GM10266 (cell line): ENCODE measurements at regions not wholly inside any gene's neighbourhood (a gene's known extent, or its start where the extent isn't known, plus 50 kb on each side); places are given as distances from the start of the nearest gene placed in this dataset.

Experiments
- DNase-seq: peaks from one replicate; pipeline ENCODE4 v3.0.0; 2012; ENCODE audit errors: extremely low spot score
- CTCF ChIP-seq: IDR thresholded peaks from 2 replicates; pipeline ENCODE4 v1.5.1; 2012; ENCODE audit warnings: mild to moderate bottlenecking, low read depth; ENCODE audit not compliant: control insufficient read depth, insufficient read depth; ENCODE audit errors: missing control alignments

GRCh38 chr4:157838366-157838765 lies 334.5 kb downstream of the GASK1B start:
- no peak for TF ChIP-seq CTCF
- DNase-seq: no peak

- no peak for TF ChIP-seq CTCF
- DNase-seq: no peak
Measured at GRCh38 chr4:157837071-157837703, 335.6 kb downstream of the GASK1B start.

- DNase-seq: no peak
- TF ChIP-seq CTCF: no peak
Measured at GRCh38 chr4:157832596-157832995, 340.2 kb downstream of the GASK1B start.

- TF ChIP-seq CTCF: no peak
- DNase-seq: no peak
Measured at GRCh38 chr4:157824021-157824420, 348.8 kb downstream of the GASK1B start.

- no peak for DNase-seq
- TF ChIP-seq CTCF: no peak
Measured at GRCh38 chr4:157821814-157822213, 351.0 kb downstream of the GASK1B start.

- TF ChIP-seq CTCF: no peak
- no peak for DNase-seq
Measured at GRCh38 chr4:157819693-157820464, 352.9 kb downstream of the GASK1B start.
